B cell (primary cell): ENCODE measurements at regions not wholly inside any gene's neighbourhood (a gene's known extent, or its start where the extent isn't known, plus 50 kb on each side); places are given as distances from the start of the nearest gene placed in this dataset.

Experiments
- ATAC-seq: fragments of 200-7000 bp; cut with Tn5 transposase; one replicate; pipeline ENCODE4 v1.10.0; 2021; ENCODE audit warnings: low read depth, mild to moderate bottlenecking, moderate number of reproducible peaks, moderate library complexity
- CTCF ChIA-PET: fragments of 350-600 bp; sonication (Branson Sonifier 250); formaldehyde crosslinking; loops from one replicate; lab custom pipeline; 2021; ENCODE audit warnings: antibody characterized with exemption, inconsistent platforms; lab: Charles Lee
- POLR2A ChIA-PET: fragments of 350-600 bp; sonication (Branson Sonifier 250); formaldehyde crosslinking; loops from one replicate; lab custom pipeline; 2021; ENCODE audit warnings: antibody characterized with exemption; lab: Charles Lee
- DNase-seq: peaks from one replicate; pipeline ENCODE4 v3.0.0; 2013
- H2AFZ ChIP-seq: 2 replicates; pipeline ENCODE4 v1.6.1; 2012; ENCODE audit warnings: mild to moderate bottlenecking, low read depth, low read length; ENCODE audit not compliant: insufficient read depth, poor library complexity, severe bottlenecking
- H3K27ac ChIP-seq, 2 donors: 1 replicate in 1 of 2; 2 replicates in 1 of 2; pipeline ENCODE4 v1.5.1; 2012 to 2013; ENCODE audit warnings: low read length in 2 of 2, mild to moderate bottlenecking in 2 of 2, moderate library complexity in 1 of 2
- H3K27me3 ChIP-seq, 4 experiments: fragments of 200-600 bp in 1 of 4; sonication (generic) in 1 of 4; replicated peaks in 1 of 4; 1 replicate in 2 of 4; 2 replicates in 2 of 4; pipeline versions ENCODE4 v1.6.1 to v1.7.0; 2013 to 2016; ENCODE audit warnings: low read length in 3 of 4, mild to moderate bottlenecking in 2 of 4, mixed read lengths in 1 of 4, moderate library complexity in 1 of 4; ENCODE audit not compliant: insufficient read depth in 4 of 4, control insufficient read depth in 3 of 4; ENCODE audit errors: control extremely low read depth in 1 of 4
- H3K36me3 ChIP-seq, 2 experiments: replicated peaks in 1 of 2; 1 replicate in 1 of 2; 2 replicates in 1 of 2; pipeline versions ENCODE4 v1.6.1 to v1.7.1; 2013; ENCODE audit warnings: low read length in 1 of 2; ENCODE audit not compliant: insufficient read depth in 2 of 2, control insufficient read depth in 1 of 2; ENCODE audit errors: control extremely low read depth in 1 of 2, extremely low read depth in 1 of 2
- H3K4me1 ChIP-seq, 2 donors: fragments of 200-600 bp in 1 of 2; sonication (generic) in 1 of 2; 1 replicate in 1 of 2; 2 replicates in 1 of 2; pipeline versions ENCODE4 v1.5.1 to v1.6.1; 2013 to 2017; ENCODE audit warnings: low read length in 2 of 2; ENCODE audit not compliant: control insufficient read depth in 2 of 2, insufficient read depth in 2 of 2
- H3K4me2 ChIP-seq: replicated peaks from 2 replicates; pipeline ENCODE3; 2012; ENCODE audit warnings: mild to moderate bottlenecking, low read depth, low read length; ENCODE audit not compliant: poor library complexity, severe bottlenecking
- H3K4me3 ChIP-seq, 5 experiments: fragments of 200-600 bp in 1 of 5; sonication (generic) in 1 of 5; 1 replicate in 3 of 5; 2 replicates in 2 of 5; pipeline versions ENCODE4 v1.5.1 to v1.7.0; 2011 to 2016; ENCODE audit warnings: low read length in 4 of 5, mild to moderate bottlenecking in 4 of 5, low read depth in 2 of 5, control low read depth in 1 of 5, moderate library complexity in 1 of 5; ENCODE audit not compliant: insufficient read depth in 1 of 5; ENCODE audit errors: control extremely low read depth in 1 of 5, extremely low read depth in 1 of 5
- H3K79me2 ChIP-seq: fragments of 200-600 bp; sonication (generic); one replicate; pipeline ENCODE4 v1.6.0; 2016; ENCODE audit warnings: low read length; ENCODE audit not compliant: control insufficient read depth, insufficient read depth
- H3K9ac ChIP-seq: fragments of 200-600 bp; sonication (generic); 2 replicates; pipeline ENCODE4 v1.6.1; 2017; ENCODE audit warnings: mild to moderate bottlenecking, low read length, moderate library complexity
- H3K9me3 ChIP-seq, 3 donors: one replicate each; pipeline versions ENCODE4 v1.6.1 to v1.7.1; 2013; ENCODE audit warnings: low read length in 2 of 3; ENCODE audit not compliant: control insufficient read depth in 2 of 3, insufficient read depth in 1 of 3; ENCODE audit errors: control extremely low read depth in 1 of 3
- H4K20me1 ChIP-seq: 2 replicates; pipeline ENCODE4 v1.6.0; 2012; ENCODE audit warnings: mild to moderate bottlenecking, low read length; ENCODE audit not compliant: insufficient read depth, control insufficient read depth, poor library complexity, severe bottlenecking
- H3K27ac Mint-ChIP-seq: one replicate; pipeline ENCODE4 v1.8.0; 2021; ENCODE audit warnings: mixed read lengths
- H3K27me3 Mint-ChIP-seq: one replicate; pipeline ENCODE4 v1.8.0; 2021; ENCODE audit warnings: mixed read lengths
- H3K4me1 Mint-ChIP-seq: one replicate; pipeline ENCODE4 v1.8.0; 2021; ENCODE audit warnings: mixed read lengths
- H3K4me3 Mint-ChIP-seq: one replicate; pipeline ENCODE4 v1.8.0; 2021; ENCODE audit warnings: mixed read lengths
- H3K9me3 Mint-ChIP-seq: one replicate; pipeline ENCODE4 v1.8.0; 2022; ENCODE audit warnings: mixed read lengths; ENCODE audit not compliant: insufficient read depth
- CTCF ChIP-seq: fragments of 200-600 bp; IDR thresholded peaks from one replicate; pipeline ENCODE4 v1.8.0; 2022; ENCODE audit warnings: antibody characterized with exemption, mild to moderate bottlenecking
- EZH2 ChIP-seq: IDR thresholded peaks from 2 replicates; pipeline ENCODE4 v1.6.1; 2012; ENCODE audit warnings: borderline replicate concordance, low read depth, mild to moderate bottlenecking, moderate library complexity, low read length; ENCODE audit not compliant: insufficient read depth, poor library complexity, severe bottlenecking
- WGBS: methylation state at CpG from one replicate; pipeline ENCODE4 v1.1.5; 2013; ENCODE audit warnings: missing lambda C conversion rate; ENCODE audit not compliant: insufficient coverage; 5-methylcytosine and 5-hydroxymethylcytosine counted together
- intact Hi-C: fragments of 100-400 bp; cut with micrococcal nuclease; formaldehyde crosslinking; loops from one replicate; pipeline ENCODE4 v1.10.0; 2022

GRCh38 chr15:31151301-31152233, 50.0 kb upstream of the TRPM1 start:
- Mint-ChIP-seq H3K27me3 (peaks cover 11% of the 10 kb centered on the region), H3K4me3 (no peak overlapping the region), H3K9me3 (no peaks in the 10 kb centered on the region), H3K4me1 (no peaks in the 10 kb centered on the region), H3K27ac (no peak overlapping the region)
- Histone ChIP-seq H3K4me1 (no peaks in the 10 kb centered on the region), H3K36me3 (no peaks in the 10 kb centered on the region), H3K79me2 (no peaks in the 10 kb centered on the region), H3K27me3 (no peaks in the 10 kb centered on the region), H3K4me3 (no peak overlapping the region), H2AFZ (no peak overlapping the region), H4K20me1 (no peaks in the 10 kb centered on the region), H3K9me3 (no peaks in the 10 kb centered on the region), H3K27ac (no peak overlapping the region), H3K9ac (no peak overlapping the region), H3K4me2 (no peak overlapping the region)
- ChIA-PET POLR2A (no interaction called here), CTCF (no interaction called here)
- ATAC-seq (no peak), DNase-seq (no peak)
- 90% methylated on average over 5 of the region's 5 CpGs for WGBS
- intact Hi-C loops: no loop called here
- TF ChIP-seq EZH2 (no peak), CTCF (no peak)

GRCh38 chr15:31153531-31153930, 52.0 kb upstream of the TRPM1 start:
- CTCF ChIA-PET: no interaction called here
- 93% methylated on average over 7 of the region's 7 CpGs for WGBS
- no peak overlapping the region for H3K4me2 ChIP-seq
- no peaks in the 10 kb centered on the region for H3K27me3 ChIP-seq
- intact Hi-C loops: no loop called here
- POLR2A ChIA-PET: no interaction called here
- H3K9me3 Mint-ChIP-seq: no peaks in the 10 kb centered on the region
- no peak overlapping the region for H3K4me3 ChIP-seq
- no peak overlapping the region for H2AFZ ChIP-seq
- no peak overlapping the region for H3K27ac Mint-ChIP-seq
- H3K27me3 Mint-ChIP-seq: peaks cover 10% of the 10 kb centered on the region
- TF ChIP-seq CTCF (no peak), EZH2 (no peak)
- ATAC-seq (no peak), DNase-seq (no peak)
- no peaks in the 10 kb centered on the region for H3K4me1 ChIP-seq
- no peaks in the 10 kb centered on the region for H3K4me1 Mint-ChIP-seq
- H3K36me3 ChIP-seq: no peaks in the 10 kb centered on the region
- H3K9ac ChIP-seq: no peak overlapping the region
- no peaks in the 10 kb centered on the region for H3K79me2 ChIP-seq
- H4K20me1 ChIP-seq: no peaks in the 10 kb centered on the region
- no peaks in the 10 kb centered on the region for H3K9me3 ChIP-seq
- no peak overlapping the region for H3K27ac ChIP-seq
- no peak overlapping the region for H3K4me3 Mint-ChIP-seq
